ENCODE measurements at regions not wholly inside any gene's neighbourhood (a gene's known extent, or its start where the extent isn't known, plus 50 kb on each side); places are given as distances from the start of the nearest gene placed in this dataset.

DNA sequence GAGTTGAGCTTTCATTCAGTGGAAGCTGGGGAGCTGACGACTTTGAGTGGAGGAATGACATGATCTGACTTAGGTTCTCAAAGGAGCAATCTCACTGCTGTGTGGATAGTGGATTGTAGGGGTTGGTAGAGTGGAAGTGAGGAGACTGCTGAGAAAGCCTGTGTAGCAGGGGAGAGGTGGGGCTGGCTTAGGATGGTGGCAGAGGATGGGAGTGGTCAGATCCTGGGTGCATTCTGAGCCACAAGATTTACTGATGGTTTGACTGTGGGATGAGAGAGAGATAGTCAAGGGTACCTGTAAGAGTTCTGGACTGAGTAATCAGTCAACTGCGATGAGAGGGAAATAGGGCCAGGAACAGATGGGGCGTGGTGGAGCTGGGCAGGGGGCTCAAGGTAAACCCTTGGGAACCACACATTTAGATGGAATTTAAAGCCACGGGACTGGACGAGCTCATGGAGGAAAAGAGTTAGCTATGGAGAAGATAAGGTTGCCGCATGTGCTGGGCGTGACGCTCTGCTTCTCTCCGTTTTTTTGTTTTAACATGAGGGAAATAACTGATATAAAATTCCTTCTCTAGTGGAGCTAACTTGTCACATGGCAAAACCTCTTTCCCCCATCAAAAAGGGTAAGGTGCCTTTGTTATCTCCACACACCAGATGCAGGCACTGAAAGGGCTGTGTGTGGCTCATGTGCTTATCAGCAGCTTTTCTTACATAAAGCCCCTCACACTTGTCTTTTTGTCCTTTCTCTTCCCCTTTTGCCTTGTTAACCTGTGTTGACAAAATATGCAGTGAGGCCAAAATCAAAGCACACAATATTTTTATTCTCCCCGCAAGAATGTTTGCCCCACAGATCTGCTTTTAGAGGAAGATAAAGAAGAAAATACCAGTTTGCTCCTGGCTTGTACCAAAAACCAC lies 379.8 kb downstream of the TSN start:
- DNase-seq = no peak

GRCh38 chr2:122136056-122136455 lies 380.6 kb downstream of the TSN start:
- DNase-seq = no peak

DNA sequence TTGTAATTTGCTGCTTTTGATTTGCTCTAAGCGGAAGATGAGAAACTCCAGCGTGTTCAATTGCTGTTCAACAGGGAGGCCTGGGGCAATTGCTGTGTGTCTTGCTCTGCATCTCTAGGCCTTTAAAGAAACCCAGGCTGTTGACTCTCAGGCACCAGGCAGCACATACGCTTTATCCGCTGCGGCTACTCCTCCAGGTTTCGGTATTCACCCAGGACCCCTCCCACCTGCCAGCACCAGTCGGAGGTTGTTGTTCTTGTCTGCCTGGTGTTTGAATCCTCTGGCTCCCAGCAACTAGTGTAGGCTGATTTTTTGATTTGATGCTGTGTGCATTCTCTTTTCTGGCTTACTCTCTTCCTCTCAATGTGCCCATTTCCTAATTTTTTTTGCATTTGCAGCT lies 383.1 kb downstream of the TSN start:
- DNase-seq = no peak

GRCh38 chr2:122139739-122140420 lies 384.4 kb downstream of the TSN start:
- DNase-seq = no peak

- DNase-seq = no peak
Observed at GRCh38 chr2:122144884-122145283, 389.4 kb downstream of the TSN start.

DNA sequence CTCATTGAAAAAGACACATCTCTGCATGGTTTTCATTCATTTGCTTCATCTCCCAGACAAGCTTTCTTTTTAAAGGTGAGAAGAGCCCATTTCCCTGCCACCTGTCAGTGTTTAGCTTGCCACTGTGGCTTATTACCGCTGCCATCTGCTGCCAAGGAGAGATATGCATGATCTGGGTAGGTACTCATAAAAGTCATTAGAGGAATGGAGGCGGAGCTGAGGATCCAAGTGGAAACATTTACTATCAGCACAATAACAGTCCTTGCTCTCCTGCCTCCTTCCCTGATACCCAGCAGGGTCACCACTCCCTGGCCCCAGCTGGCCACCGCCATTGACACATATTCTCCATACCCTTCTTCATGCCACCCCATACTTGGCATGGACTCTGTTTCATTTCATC lies 390.4 kb downstream of the TSN start:
- no peak for DNase-seq

DNA sequence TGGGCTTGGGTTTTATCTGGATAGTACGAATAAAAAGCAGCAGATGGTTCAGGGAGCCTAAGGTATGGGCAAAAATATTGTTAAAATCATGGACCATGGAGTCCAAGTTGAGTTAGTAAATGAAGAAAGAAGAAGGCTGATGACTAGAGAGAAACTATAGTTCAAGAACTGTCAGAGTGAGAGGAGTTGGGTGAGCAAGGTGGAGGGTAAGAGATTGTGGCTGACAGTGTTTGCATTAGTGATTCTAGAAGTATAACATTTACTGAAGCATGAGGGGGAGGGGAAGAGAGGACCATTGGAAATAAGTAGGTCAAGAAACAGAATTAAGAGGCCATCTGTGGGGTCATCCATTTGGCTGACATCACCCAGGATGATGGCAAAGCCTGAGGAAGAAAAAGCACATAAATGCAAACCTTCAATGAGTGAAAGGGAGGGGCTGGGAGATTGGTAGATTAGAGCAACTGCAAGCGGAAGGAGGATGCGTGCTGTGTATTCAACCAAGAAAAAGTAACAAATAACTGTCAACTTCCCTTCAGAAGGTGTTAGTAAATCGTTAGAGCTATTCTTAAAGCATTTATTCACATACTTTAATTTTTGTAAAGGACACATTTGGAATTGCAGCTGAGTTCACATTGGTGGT lies 392.8 kb downstream of the TSN start:
- no peak for DNase-seq

DNA sequence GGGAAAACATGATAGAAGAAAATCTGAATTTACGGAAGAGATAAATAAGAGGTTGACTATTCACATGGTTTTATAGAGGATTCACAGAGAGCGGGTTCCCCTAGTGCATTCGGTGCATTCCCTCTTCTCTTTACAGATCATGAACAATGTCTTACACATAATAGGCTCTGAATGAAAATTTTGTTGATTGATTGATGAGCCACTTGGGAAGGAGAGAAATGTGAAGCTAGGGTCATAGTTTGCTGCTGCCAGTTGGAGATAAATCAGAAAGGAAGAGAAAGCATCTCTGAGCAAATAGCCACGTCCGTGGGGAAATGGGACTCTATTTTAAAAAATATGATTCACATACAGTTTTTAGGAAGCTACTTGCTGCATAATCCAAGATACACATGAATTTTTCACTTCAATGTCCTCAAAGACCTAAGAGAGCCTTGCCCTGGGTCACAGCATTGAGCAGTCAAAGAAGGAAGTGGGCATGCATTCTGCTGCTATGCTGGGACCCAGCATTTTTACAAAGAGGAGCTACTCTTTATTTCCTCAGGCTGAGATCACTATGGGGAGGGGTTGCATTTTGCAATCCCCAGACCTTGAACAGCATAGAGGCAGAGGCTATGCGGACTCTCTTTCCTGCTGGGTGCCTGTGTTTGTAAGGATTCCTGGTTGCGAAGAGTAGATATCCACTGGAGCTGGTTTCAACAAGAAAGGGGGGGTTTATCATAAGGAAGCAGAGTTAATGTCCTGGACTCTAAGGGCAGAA lies 395.3 kb downstream of the TSN start:
- no peak for DNase-seq

- no peak for DNase-seq
Observed at GRCh38 chr2:122152571-122152970, 397.1 kb downstream of the TSN start.

- DNase-seq = peak; percentile 57
Observed at GRCh38 chr2:122156176-122156890, 400.9 kb downstream of the TSN start.

- no peak for DNase-seq
Observed at GRCh38 chr2:122157158-122157557, 401.7 kb downstream of the TSN start.

DNA sequence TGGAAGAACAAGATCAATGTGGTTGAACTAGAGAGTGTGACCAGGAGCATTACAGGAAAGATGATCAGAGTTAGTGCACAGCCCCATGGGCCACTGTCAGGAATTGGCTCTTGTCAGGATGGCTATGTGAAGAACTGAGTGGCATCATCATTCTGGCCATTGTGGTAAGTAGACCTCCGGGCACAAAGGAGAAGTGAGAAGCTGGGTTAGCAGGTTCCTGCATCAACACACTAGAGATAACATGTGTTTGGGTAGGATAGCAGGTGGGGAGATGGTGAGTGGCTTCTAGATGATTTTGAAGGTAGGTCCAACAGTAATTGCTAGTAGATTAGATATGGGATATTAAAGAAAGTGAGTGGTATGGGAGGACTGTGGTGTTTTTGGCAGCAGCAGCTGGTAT lies 408.2 kb downstream of the TSN start:
- no peak for DNase-seq

GRCh38 chr2:122164964-122165363 lies 409.5 kb downstream of the TSN start:
- no peak for DNase-seq

- no peak for DNase-seq
Observed at GRCh38 chr2:122166820-122167219, 411.4 kb downstream of the TSN start.

- DNase-seq = no peak
Observed at GRCh38 chr2:122167515-122167914, 412.1 kb downstream of the TSN start.

DNA sequence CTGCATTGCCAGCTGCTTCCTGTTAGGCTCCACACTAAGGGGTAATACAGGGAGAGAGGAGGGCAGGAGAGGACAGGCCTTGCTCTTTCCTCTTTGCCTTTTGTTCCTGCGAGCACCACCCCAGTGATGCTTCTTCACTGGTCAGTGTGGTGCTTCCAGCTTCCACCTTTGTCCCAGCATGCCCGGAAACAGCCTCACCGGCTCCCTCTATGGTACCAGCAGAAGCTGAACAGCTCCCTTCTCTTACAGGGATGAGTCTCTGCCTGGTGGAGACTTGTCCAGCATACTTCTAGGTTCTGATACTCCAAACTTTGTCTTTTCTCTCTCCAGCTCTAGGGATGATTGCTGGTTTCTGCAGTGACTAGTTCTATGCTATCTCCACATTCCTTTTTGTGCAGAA lies 413.3 kb downstream of the TSN start:
- DNase-seq = no peak

- DNase-seq = no peak
Observed at GRCh38 chr2:122172812-122173211, 417.4 kb downstream of the TSN start.

DNA sequence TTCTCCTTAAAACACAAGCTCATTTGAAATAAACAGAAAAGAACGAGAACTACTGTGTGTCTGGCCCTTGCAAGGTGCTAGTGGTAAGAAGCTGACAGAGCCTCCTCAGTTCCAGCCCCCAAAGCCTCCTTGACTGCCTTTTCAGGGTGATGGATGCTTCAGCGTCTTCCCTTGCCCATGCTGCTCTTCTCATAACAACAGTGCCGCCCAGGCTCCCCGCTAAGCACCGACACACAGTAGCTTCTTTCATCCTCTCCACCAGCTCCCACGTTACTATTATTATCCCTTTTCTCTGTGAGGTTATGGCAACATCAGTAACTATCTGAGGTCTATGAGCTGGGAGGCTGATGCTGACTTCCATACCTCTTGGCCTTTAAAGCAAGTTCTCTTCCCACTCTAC lies 418.6 kb downstream of the TSN start:
- DNase-seq = no peak

DNA sequence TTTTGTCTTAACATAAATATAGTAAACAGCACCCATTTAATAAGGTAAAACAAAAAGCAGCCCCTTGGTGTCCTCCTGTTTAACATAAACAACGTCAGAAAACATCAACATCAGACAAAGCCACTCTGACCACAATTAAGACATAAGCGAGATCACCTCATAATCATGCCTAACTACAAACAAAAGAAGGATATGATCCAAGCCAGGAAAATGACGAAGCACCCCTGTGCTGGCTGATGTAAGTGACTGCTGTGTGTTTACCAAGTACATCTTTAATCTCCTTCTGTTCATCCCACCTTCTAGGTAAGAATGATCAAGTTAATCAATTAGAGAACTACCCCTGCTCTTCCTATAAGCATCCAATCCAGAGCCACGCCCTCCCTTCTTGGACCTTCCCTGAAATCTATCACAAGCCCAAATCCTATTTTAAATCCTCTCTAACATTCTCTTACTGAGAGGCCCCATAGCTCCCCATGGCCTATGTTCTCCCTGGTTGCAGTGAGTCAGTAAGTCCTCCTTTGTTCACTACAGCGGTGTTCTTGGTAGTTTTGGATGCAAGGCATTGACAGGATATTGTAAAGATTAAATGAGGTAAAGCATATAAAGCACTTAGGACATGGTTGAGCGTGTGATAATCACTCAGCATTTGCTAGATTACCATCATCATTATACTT lies 424.2 kb downstream of the TSN start:
- no peak for DNase-seq

- DNase-seq = no peak
Observed at GRCh38 chr2:122180972-122181371, 425.5 kb downstream of the TSN start.

DNA sequence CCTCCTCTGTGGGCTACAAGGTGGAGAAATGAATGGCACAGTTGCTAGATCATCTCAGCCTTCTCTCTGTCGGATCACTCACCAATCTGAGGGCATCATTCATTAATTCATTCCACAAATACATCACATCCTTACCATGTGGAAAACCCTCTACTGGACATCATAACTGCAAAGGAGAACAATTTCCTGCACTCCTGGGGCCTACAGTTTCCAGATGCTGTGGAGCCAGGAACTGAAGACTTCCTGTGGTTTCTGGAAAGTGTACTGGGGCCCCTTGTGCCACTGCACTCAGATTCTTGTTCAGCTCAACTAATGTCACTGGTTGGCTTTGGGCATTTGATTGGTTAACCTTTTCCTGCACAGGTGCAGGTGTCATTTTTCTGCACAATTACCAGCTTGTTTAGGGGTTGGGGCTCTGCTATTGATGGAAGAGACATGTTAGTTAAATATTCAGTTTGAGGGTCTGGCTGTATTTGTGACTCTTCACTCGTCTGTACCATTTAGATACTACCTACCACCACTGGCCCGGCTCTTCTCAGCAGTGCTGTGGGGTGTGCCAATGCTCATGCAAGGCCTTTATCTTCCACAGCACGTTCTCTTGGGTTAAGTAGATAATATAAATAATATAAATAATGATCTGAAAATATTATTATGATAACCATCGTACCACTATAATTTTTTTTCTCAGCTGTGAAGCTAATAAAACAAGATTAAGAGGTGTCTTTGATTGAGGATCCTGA lies 427.3 kb downstream of the TSN start:
- DNase-seq = no peak
